Peyer's patch (tissue), 4 donors: ENCODE measurements at regions not wholly inside any gene's neighbourhood (a gene's known extent, or its start where the extent isn't known, plus 50 kb on each side); places are given as distances from the start of the nearest gene placed in this dataset.

Source experiments
- DNase-seq, 3 donors: peaks; one replicate each; pipeline ENCODE4 v3.0.0-alpha.2; 2017 to 2019
- H3K27ac ChIP-seq, 4 donors: fragments of 200-600 bp; sonication (generic); one replicate each; pipeline ENCODE4 v1.5.1; 2016 to 2019
- H3K27me3 ChIP-seq, 2 donors: fragments of 200-600 bp; sonication (generic); one replicate each; pipeline ENCODE4 v1.5.1; 2019
- H3K36me3 ChIP-seq, 3 donors: fragments of 200-600 bp; sonication (generic); one replicate each; pipeline ENCODE4 v1.5.1; 2016 to 2019
- H3K4me1 ChIP-seq, 4 donors: fragments of 200-600 bp; sonication (generic); one replicate each; pipeline ENCODE4 v1.5.1; 2016 to 2019
- H3K4me3 ChIP-seq, 4 donors: fragments of 200-600 bp; sonication (generic); 1 replicate in 3 of 4; 2 replicates in 1 of 4; pipeline ENCODE4 v1.5.1; 2016 to 2019; ENCODE audit warnings: mild to moderate bottlenecking in 1 of 4
- H3K9me3 ChIP-seq, 4 donors: fragments of 200-600 bp; sonication (generic); one replicate each; pipeline ENCODE4 v1.5.1; 2016 to 2019; ENCODE audit warnings: mild to moderate bottlenecking in 1 of 4
- POLR2A ChIP-seq, 2 donors: fragments of 450-650 bp; IDR thresholded peaks; one replicate each; pipeline ENCODE4 v1.5.1; 2017; ENCODE audit warnings: antibody characterized with exemption in 2 of 2, mild to moderate bottlenecking in 2 of 2, moderate library complexity in 2 of 2
- TF ChIP-seq, protein P1 (sequence below), 6 experiments: fragments of 450-650 bp in 4 of 6; fragments of 200-600 bp in 2 of 6; sonication (generic) in 1 of 6; IDR thresholded peaks; one replicate each; pipeline ENCODE4 v1.5.1; 2017 to 2019; ENCODE audit warnings: antibody characterized with exemption in 6 of 6, mild to moderate bottlenecking in 3 of 6, moderate library complexity in 1 of 6

DNA sequence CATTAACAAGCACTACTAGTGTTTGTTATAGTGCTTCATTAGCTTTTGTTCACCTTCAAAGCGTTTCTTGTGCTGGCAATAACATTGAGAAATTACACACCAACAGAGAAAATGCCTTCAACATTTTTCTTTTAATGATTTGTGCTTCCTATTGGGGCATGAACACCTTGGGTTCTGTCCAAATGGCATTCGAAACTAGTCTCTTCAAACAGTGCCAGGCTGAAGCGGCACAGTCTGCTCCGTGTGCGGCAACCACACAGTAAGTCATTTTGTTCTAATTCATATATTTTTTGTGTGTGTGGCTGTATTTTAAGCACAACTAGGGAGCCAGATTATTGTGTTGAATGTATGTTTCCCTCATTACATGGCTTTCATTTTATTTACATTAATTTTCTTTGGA is 414.7 kb upstream of the SGCD start:
- no peak for DNase-seq
- no peaks in the 10 kb centered on the region for H3K9me3 ChIP-seq
- no peaks in the 10 kb centered on the region for H3K4me1 ChIP-seq
- no peak overlapping the region for H3K27ac ChIP-seq
- no peaks in the 10 kb centered on the region for H3K27me3 ChIP-seq
- H3K36me3 ChIP-seq, result no peaks in the 10 kb centered on the region
- TF ChIP-seq, protein P1, sequence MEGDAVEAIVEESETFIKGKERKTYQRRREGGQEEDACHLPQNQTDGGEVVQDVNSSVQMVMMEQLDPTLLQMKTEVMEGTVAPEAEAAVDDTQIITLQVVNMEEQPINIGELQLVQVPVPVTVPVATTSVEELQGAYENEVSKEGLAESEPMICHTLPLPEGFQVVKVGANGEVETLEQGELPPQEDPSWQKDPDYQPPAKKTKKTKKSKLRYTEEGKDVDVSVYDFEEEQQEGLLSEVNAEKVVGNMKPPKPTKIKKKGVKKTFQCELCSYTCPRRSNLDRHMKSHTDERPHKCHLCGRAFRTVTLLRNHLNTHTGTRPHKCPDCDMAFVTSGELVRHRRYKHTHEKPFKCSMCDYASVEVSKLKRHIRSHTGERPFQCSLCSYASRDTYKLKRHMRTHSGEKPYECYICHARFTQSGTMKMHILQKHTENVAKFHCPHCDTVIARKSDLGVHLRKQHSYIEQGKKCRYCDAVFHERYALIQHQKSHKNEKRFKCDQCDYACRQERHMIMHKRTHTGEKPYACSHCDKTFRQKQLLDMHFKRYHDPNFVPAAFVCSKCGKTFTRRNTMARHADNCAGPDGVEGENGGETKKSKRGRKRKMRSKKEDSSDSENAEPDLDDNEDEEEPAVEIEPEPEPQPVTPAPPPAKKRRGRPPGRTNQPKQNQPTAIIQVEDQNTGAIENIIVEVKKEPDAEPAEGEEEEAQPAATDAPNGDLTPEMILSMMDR (IDR thresholded peaks at IDR 0.05), result no peak
- TF ChIP-seq POLR2A (IDR thresholded peaks at IDR 0.05), result no peak
- no peak overlapping the region for H3K4me3 ChIP-seq

DNA sequence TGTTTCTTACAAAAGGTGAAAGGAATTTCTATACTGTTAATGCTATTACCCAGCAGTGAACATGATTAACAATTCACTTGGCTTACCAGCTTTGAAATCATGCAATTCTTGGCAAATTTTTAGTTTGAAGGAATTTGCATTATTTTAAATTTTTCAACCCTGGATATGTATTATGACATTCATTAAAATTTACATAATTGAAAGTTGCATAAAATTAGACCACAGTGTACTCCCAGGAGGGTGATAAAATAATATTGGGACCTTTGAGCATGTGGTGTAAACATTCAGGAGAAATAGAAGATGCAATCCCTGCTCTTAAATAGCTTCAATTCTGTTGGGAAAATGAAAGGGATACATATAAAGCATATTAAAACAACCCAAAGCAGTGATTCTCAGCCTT is 412.2 kb upstream of the SGCD start:
- Histone ChIP-seq H3K4me3 (no peak overlapping the region), H3K27me3 (no peaks in the 10 kb centered on the region), H3K36me3 (no peaks in the 10 kb centered on the region), H3K4me1 (no peaks in the 10 kb centered on the region), H3K9me3 (no peaks in the 10 kb centered on the region), H3K27ac (no peak overlapping the region)
- TF ChIP-seq, protein P1 (IDR thresholded peaks at IDR 0.05), result no peak
- TF ChIP-seq POLR2A (IDR thresholded peaks at IDR 0.05), result no peak
- DNase-seq, result no peak

DNA sequence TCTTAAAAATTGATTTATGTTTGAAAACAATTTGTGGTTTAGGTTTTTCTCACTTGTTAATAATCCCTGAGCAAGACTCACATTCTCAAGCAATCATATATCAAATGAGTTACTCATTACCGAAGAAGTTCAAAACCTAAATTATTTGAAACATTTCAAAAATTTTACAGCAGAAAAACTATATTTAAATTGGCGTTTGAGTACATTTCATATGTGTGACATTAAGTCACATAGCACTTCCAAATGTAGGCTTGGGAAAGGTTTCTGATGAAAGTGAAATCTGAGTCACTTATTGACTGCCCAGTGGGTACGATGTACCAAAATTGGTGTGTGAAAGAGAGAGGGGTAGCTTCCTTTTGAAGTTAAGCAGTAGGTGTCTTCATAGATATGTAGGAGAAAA is 411.4 kb upstream of the SGCD start:
- no peak for DNase-seq
- Histone ChIP-seq H3K27me3 (no peaks in the 10 kb centered on the region), H3K27ac (no peak overlapping the region), H3K9me3 (no peaks in the 10 kb centered on the region), H3K36me3 (no peaks in the 10 kb centered on the region), H3K4me1 (no peaks in the 10 kb centered on the region), H3K4me3 (no peak overlapping the region)
- no peak for TF ChIP-seq POLR2A (IDR thresholded peaks at IDR 0.05)
- TF ChIP-seq, protein P1 (IDR thresholded peaks at IDR 0.05), result no peak

DNA sequence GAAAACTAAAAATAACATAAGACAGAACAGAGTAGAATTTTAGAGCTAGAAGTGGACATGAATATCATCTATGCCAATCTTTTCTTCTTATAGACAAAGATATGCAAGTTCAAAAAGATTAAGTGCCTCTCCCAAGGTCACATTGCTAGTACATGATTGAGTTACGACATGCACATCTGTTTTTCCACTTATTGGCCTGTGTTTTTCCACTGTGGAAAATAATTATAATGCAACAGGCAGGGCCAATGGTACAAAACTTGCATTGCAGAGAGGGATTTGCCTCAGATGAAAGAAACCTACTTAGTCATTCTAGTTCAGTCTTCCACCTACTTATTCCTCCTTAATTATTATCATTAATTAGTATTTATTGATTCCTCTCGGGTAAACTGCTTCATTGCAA is 407.8 kb upstream of the SGCD start:
- H3K27ac ChIP-seq, result no peak overlapping the region
- H3K9me3 ChIP-seq, result no peaks in the 10 kb centered on the region
- DNase-seq, result no peak
- no peak for TF ChIP-seq POLR2A (IDR thresholded peaks at IDR 0.05)
- TF ChIP-seq, protein P1 (IDR thresholded peaks at IDR 0.05), result no peak
- H3K27me3 ChIP-seq, result no peaks in the 10 kb centered on the region
- H3K36me3 ChIP-seq, result no peaks in the 10 kb centered on the region
- no peak overlapping the region for H3K4me3 ChIP-seq
- no peaks in the 10 kb centered on the region for H3K4me1 ChIP-seq

DNA sequence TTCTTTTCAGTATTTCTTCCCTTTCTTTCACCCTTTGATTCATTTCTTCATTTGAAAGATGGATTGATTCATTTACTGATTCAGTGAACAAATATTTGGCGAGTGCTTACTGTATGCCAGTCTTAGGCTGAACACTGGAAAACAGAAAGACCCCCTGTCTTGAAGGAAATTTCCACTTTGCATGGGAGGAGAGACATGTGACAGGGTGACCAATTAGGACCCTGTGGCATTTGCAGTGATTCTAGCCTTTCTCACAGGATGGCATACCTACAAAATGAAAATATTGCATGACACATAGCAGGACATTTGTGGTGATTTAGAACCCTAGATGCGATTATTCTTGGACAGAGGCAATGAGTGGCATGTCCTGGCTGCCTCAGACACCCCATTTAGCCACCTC is 407.2 kb upstream of the SGCD start:
- DNase-seq, result no peak
- H3K27me3 ChIP-seq, result no peaks in the 10 kb centered on the region
- no peaks in the 10 kb centered on the region for H3K9me3 ChIP-seq
- TF ChIP-seq, protein P1 (IDR thresholded peaks at IDR 0.05), result no peak
- no peak for TF ChIP-seq POLR2A (IDR thresholded peaks at IDR 0.05)
- no peaks in the 10 kb centered on the region for H3K36me3 ChIP-seq
- no peak overlapping the region for H3K4me3 ChIP-seq
- H3K27ac ChIP-seq, result no peak overlapping the region
- no peaks in the 10 kb centered on the region for H3K4me1 ChIP-seq

DNA sequence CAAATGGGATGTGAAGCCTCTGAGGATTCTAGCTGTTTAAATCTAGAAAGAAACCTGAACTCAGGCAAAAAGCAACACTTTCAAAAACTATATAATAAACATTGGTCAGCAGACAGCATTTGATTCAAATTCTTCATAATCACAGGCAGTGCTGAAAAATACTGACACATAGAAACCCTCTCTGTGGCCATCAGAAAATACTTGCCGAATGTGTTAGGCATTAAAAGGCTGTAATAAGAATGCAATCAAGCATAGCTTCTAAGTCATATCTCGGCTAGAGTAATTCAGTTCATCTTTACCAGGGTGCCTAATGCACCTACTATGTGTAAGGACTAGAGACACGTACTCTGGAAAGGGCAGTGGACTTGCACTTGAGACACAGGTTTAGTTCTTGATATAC is 405.3 kb upstream of the SGCD start:
- H3K9me3 ChIP-seq, result no peaks in the 10 kb centered on the region
- no peak overlapping the region for H3K4me3 ChIP-seq
- no peaks in the 10 kb centered on the region for H3K4me1 ChIP-seq
- no peak for TF ChIP-seq POLR2A (IDR thresholded peaks at IDR 0.05)
- TF ChIP-seq, protein P1 (IDR thresholded peaks at IDR 0.05), result no peak
- no peak overlapping the region for H3K27ac ChIP-seq
- DNase-seq, result no peak
- H3K36me3 ChIP-seq, result no peaks in the 10 kb centered on the region
- H3K27me3 ChIP-seq, result no peaks in the 10 kb centered on the region
